Motor neuron (in vitro differentiated cells): ENCODE measurements at regions not wholly inside any gene's neighbourhood (a gene's known extent, or its start where the extent isn't known, plus 50 kb on each side); places are given as distances from the start of the nearest gene placed in this dataset.

Experiments
- ATAC-seq, 8 experiments: fragments of 200-7000 bp; cut with Tn5 transposase; replicated peaks in 6 of 8; 2 replicates each; pipeline ENCODE4 v1.8.0; 2021; ENCODE audit warnings: mild to moderate bottlenecking in 8 of 8, moderate library complexity in 8 of 8
- H3K27ac ChIP-seq, 2 donors: fragments of 250-450 bp; sonication (Bioruptor Pico); 2 replicates each; pipeline ENCODE4 v1.9.0; 2021; ENCODE audit warnings: antibody characterized with exemption in 2 of 2, mild to moderate bottlenecking in 2 of 2, moderate library complexity in 1 of 2
- H3K4me1 ChIP-seq, 2 donors: fragments of 250-450 bp; sonication (Bioruptor Pico); replicated peaks in 1 of 2; 2 replicates each; pipeline ENCODE4 v1.6.1; 2021; ENCODE audit warnings: antibody characterized with exemption in 2 of 2, mild to moderate bottlenecking in 2 of 2, moderate library complexity in 1 of 2
- H3K4me3 ChIP-seq, 5 donors: fragments of 250-450 bp; sonication (Bioruptor Pico); 2 replicates each; pipeline ENCODE4 v1.9.0; 2021; ENCODE audit warnings: antibody characterized with exemption in 5 of 5, mild to moderate bottlenecking in 5 of 5, moderate library complexity in 4 of 5
- WGBS, 10 experiments: fragments of 450-650 bp; shearing (Covaris generic); methylation state at CpG; one replicate each; pipeline ENCODE4 v1.0.0; 2022; 5-methylcytosine and 5-hydroxymethylcytosine counted together
- in situ Hi-C, 9 experiments: fragments of 400-800 bp; cut with MboI; loops; one replicate each; pipeline ENCODE4 v1.15.0; 2021; ENCODE audit warnings: low sequenced_read_pairs in 9 of 9, low pct_unique_long_range_greater_than_20kb in 2 of 9; ENCODE audit not compliant: unreplicated experiment in 9 of 9

- WGBS, 10 experiments: 50 to 83% (median 80%) methylated on average over 1 to 2 of the region's 10 CpGs; no CpG with 5 or more reads in 6 of the 10 experiments
- in situ Hi-C loops: no loop called here
- peak in 1 of 8 experiments; percentile 9 for ATAC-seq
Measured at GRCh38 chr2:238567996-238568395, 141.3 kb downstream of the ASB1 start.

DNA sequence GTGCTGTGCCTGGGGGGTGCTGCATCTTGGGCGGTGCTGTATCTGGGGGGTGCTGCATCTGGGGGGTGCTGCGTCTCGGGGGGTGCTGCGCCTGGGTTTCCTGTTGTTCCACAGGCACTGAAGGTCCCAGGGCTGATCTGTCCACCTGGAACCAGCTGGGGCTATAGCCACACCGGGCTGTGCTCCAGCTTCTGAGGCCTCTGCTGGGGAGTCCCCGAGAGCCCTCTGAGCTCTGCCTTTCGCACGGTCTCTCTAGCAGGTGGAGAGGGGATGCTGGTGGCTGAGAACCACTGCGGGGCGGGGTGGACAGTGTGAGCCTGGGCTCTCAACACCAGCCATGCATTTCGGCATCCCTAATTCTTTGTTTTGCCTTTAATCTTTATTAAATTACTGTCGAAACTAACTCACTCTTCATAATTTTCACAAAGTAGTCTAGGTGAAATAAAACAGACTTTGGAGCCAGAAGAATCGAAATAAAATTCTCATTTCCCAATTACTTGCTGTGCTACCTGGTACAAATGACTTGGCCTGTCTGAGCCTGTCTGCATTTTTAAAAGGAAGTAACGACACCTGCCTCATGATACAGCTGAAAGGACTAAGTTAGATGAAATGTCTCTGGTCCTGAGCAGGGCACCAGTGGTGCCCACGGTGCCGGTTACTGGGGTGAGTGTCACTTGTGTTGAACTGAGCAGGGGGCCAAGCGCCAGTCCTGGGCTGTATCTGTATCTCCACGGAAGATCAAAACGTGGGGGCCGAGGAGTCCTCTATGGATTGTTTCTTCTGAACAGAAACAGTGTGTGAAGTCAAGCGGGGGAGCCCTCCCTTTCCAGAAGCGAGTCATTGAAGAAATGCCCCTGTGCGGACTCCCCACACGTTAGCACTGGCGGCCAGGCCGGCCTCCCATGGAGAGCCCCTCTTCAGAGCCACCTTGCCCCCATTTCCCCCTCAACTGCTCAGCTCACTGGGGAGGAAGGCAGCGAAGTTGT is 142.0 kb downstream of the ASB1 start:
- 40 to 85% (median 73%) methylated on average over 1 to 9 of the region's 27 CpGs; no CpG with 5 or more reads in 2 of the 10 experiments for WGBS, 10 experiments
- ATAC-seq: no peak

More at GRCh38 chr2:238567996-238568395, 141.3 kb downstream of the ASB1 start:
- H3K27ac ChIP-seq: no peak overlapping the region
- H3K4me1 ChIP-seq: peaks cover 5% of the 10 kb centered on the region in 2 donors
- no peak overlapping the region for H3K4me3 ChIP-seq

DNA sequence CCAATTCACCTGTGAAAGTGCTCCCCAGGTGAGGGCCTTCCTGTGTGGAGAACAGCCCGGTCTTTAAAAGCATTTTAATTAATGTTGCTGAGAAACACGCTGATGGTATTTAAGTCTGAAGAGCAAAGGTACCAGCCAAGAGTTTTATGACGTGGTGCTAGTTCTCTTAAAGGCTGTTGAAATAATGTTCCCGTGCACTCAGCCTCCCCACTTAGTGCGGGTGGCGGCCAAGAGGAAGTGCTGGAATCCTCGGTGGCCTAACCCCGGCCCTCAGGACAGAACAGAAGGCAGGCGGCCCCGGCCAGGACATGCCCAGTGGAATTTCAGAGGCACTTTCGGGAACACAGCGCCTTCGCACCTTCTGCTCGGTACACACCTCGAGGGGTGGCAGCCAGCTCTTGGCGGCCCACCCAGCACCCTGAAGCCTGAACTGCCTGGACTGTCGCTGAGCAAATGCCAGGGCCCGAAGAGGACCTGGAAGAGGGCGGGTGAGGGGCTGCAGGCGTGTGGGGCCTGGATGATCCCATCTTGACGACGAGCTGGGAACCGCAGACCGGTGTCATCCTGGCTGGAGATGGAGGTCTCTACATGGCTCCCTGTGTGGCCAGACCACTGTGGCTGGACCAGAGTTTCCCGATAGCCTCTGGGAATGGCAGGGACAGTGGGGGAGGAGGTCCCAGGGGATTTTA is 142.9 kb downstream of the ASB1 start:
- in situ Hi-C loops: no loop called here
- WGBS, 10 experiments: 0 to 100% (median 66%) methylated on average over 1 to 6 of the region's 25 CpGs; no CpG with 5 or more reads in 3 of the 10 experiments
- no peak for ATAC-seq

More for the DNA sequence above, 142.0 kb downstream of the ASB1 start:
- in situ Hi-C loops: no loop called here
- Histone ChIP-seq H3K4me3 (no peak overlapping the region), H3K27ac (no peak overlapping the region), H3K4me1 (peaks cover 5% of the 10 kb centered on the region in 2 donors)

GRCh38 chr2:238570391-238570790 is 143.7 kb downstream of the ASB1 start:
- no peak for ATAC-seq
- H3K27ac ChIP-seq: no peak overlapping the region
- peaks cover 5% of the 10 kb centered on the region in 2 donors for H3K4me1 ChIP-seq
- WGBS, 10 experiments: 17 to 92% (median 80%) methylated on average over 1 to 6 of the region's 10 CpGs; no CpG with 5 or more reads in 3 of the 10 experiments
- in situ Hi-C loops: no loop called here
- H3K4me3 ChIP-seq: no peak overlapping the region

More for the DNA sequence above, 142.9 kb downstream of the ASB1 start:
- Histone ChIP-seq H3K27ac (no peak overlapping the region), H3K4me1 (peaks cover 5% of the 10 kb centered on the region in 2 donors), H3K4me3 (no peak overlapping the region)

GRCh38 chr2:238570926-238571325 is 144.2 kb downstream of the ASB1 start:
- WGBS, 10 experiments: 90 to 100% (median 98%) methylated on average over 1 to 3 of the region's 17 CpGs; no CpG with 5 or more reads in 6 of the 10 experiments
- no peak for ATAC-seq
- Histone ChIP-seq H3K27ac (no peak overlapping the region), H3K4me3 (no peak overlapping the region), H3K4me1 (peaks cover 5% of the 10 kb centered on the region in 2 donors)
- in situ Hi-C loops: no loop called here

DNA sequence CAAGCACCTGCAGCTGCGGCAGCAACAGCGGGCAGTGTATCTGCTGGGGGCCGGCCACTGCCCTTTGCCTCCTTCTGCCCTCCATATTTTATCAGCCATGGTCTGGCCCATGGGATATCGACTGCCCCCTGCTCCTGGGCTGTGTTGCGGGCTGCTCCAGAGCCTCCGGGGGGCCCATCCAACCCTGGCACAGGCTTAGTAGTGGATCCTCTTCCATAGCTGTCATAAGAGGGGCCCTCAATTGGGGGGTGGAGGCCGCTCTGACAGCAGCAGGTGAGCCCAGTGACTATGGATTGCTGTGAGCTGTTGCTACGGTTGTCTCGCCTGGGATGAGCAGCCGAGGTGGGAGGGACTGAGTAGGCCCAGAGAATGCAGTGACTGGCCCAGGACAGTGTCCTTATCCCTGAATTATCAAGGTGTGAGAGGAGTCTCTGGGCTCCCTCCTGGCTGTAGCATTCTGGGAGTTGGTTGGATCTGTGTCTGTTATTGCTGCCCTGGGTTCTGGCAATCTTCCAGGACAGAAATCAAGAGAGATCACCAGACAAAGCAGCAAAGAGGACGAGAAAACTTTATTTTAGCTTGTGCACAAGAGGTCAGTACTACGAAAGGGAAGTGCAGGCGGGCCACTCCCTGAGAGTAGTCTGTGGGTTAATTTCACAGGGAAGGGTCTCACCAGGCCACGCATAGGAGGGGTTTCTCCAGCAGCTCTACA is 145.1 kb downstream of the ASB1 start:
- in situ Hi-C loops: no loop called here
- Histone ChIP-seq H3K27ac (no peak overlapping the region), H3K4me1 (peaks cover 5% of the 10 kb centered on the region in 2 donors), H3K4me3 (no peak overlapping the region)
- ATAC-seq: peak in 6 of 8 experiments; percentile 18 to 64 (median 42)
- WGBS, 10 experiments: 59 to 100% (median 82%) methylated on average over 2 to 7 of the region's 14 CpGs; no CpG with 5 or more reads in 3 of the 10 experiments

DNA sequence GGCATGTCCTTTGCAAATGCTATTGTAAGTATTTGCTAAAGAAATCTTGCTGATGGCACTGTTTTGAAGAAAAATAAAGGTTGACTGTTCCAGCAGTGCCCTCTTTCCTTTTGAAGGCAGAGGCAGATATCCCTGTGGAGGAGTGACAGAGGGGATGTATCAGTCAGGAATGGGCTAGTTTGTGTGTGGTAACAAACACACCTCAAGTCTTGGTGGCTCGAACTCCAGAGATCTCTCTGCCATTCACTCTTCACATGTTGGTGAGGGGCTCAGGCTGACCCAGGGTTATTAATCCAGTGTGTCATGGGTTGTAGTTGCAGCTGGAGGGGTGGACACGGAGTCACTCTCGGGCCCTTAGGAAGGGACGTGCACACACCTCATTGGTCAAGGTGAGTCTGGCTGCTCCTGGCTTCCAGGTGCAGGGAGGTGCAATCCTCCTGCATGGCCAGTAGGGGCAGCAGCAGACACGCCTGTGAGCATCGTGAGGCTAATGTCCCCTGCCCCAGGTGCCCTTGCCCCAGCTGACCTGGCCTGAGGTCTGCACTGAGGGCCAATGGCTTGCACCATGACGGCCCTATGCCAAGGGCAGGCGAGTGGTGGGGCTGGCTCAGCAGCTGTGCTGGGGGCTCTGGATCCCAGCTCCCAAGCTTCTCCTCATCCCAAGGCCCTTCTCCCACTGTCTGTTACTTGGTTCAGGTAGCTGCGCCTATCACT is 146.5 kb downstream of the ASB1 start:
- no peak overlapping the region for H3K4me3 ChIP-seq
- in situ Hi-C loops: no loop called here
- H3K27ac ChIP-seq: no peak overlapping the region
- H3K4me1 ChIP-seq: peaks cover 5% of the 10 kb centered on the region in 2 donors
- peak in 1 of 8 experiments; percentile 24 for ATAC-seq
- 71 to 100% (median 87%) methylated on average over 1 to 3 of the region's 9 CpGs; no CpG with 5 or more reads in 7 of the 10 experiments for WGBS, 10 experiments

DNA sequence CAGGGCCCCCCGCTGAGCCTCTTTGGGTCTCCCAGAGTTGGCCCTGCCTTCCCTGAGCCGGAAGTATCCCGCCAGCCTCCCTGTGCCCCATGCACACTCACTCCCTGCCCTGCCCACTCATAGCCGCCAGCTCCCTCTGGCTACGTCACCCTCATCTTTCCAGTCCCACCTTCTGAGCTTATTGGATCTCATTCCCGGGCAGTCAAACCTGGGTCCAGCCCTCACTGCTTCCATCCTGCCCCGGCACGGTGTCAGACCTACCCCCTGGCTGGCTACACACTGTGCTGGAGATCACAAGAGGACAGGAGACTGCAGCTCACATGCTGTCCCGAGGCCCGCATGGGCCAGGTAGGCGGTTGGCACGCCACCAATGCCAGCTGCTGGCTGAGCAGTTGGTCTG is 147.2 kb downstream of the ASB1 start:
- in situ Hi-C loops: no loop called here
- no peak overlapping the region for H3K4me3 ChIP-seq
- H3K4me1 ChIP-seq: peaks cover 5% of the 10 kb centered on the region in 2 donors
- ATAC-seq: no peak
- WGBS, 10 experiments: 80 to 100% (median 93%) methylated on average over 2 to 7 of the region's 12 CpGs; no CpG with 5 or more reads in 6 of the 10 experiments
- H3K27ac ChIP-seq: no peak overlapping the region

- WGBS, 10 experiments: 39 to 91% (median 75%) methylated on average over 2 to 11 of the region's 17 CpGs; no CpG with 5 or more reads in 1 of the 10 experiments
Measured at GRCh38 chr2:238574490-238575271, 148.0 kb downstream of the ASB1 start.

GRCh38 chr2:238576674-238577073 is 149.9 kb downstream of the ASB1 start:
- Histone ChIP-seq H3K27ac (no peak overlapping the region), H3K4me3 (no peak overlapping the region), H3K4me1 (peaks cover 5% of the 10 kb centered on the region in 2 donors)
- 8 to 78% (median 33%) methylated on average over 1 to 3 of the region's 3 CpGs; no CpG with 5 or more reads in 3 of the 10 experiments for WGBS, 10 experiments
- in situ Hi-C loops: no loop called here
- ATAC-seq: no peak

More at GRCh38 chr2:238574490-238575271, 148.0 kb downstream of the ASB1 start:
- in situ Hi-C loops: no loop called here
- peaks cover 5% of the 10 kb centered on the region in 2 donors for H3K4me1 ChIP-seq
- ATAC-seq: no peak
- H3K4me3 ChIP-seq: no peak overlapping the region
- no peak overlapping the region for H3K27ac ChIP-seq

DNA sequence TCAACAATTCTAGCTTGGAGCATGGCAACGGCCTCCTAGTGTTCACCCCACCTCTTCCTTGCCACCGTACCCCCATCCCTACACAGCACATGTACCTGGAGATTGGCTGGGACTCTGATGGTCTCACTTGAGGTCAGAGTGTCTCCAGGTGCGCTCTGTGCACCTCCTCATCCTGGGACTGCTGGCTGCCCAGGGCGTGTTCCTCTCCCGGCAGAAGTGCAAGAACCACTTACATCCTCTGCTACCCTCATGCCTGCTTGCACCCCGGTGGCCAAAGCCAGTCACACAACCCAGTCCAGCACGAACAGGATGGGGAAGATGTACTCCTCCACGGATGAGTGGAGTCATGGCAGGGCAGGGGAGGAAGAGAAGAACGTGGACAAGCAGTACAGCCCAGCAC is 151.5 kb downstream of the ASB1 start:
- 12 to 73% (median 64%) methylated on average over 1 to 4 of the region's 9 CpGs; no CpG with 5 or more reads in 2 of the 10 experiments for WGBS, 10 experiments
- Histone ChIP-seq H3K4me1 (no peaks in the 10 kb centered on the region), H3K4me3 (no peak overlapping the region), H3K27ac (no peak overlapping the region)
- in situ Hi-C loops: no loop called here
- ATAC-seq: no peak
